ENCODE measurements at regions not wholly inside any gene's neighbourhood (a gene's known extent, or its start where the extent isn't known, plus 50 kb on each side); places are given as distances from the start of the nearest gene placed in this dataset.
"Not testable (repeated sequence)": the region's sequence is repeated elsewhere in the genome, so short reads cannot be mapped to it uniquely, and the experiment has no call there.

GRCh38 chr10:4395731-4396130 is 430.3 kb upstream of the AKR1E2 start:
- Mint-ChIP-seq H3K27ac (no peak overlapping the region), H3K9me3 (ENCODE audit: insufficient read depth) (no peaks in the 10 kb centered on the region), H3K27me3 (no peaks in the 10 kb centered on the region), H3K4me1 (no peaks in the 10 kb centered on the region), H3K4me3 (no peak overlapping the region)
- H3K4me2 ChIP-seq (replicated peaks; ENCODE audit: low read depth, low read length, poor library complexity, severe bottlenecking) = no peak overlapping the region
- H3K27ac ChIP-seq (ENCODE audit: low read length in 2 of 2) = no peak overlapping the region
- intact Hi-C loops (cut with micrococcal nuclease) = no loop called here
- CTCF ChIA-PET = no interaction called here
- no peaks in the 10 kb centered on the region for H3K36me3 ChIP-seq (replicated peaks in 1 of 2; ENCODE audit: control extremely low read depth in 1 of 2, control insufficient read depth in 1 of 2, extremely low read depth in 1 of 2, insufficient read depth in 2 of 2, low read length in 1 of 2)
- no peak for TF ChIP-seq EZH2 (IDR thresholded peaks at IDR 0.05; ENCODE audit: borderline replicate concordance, insufficient read depth, low read depth, low read length, poor library complexity, severe bottlenecking)
- TF ChIP-seq, protein P1, sequence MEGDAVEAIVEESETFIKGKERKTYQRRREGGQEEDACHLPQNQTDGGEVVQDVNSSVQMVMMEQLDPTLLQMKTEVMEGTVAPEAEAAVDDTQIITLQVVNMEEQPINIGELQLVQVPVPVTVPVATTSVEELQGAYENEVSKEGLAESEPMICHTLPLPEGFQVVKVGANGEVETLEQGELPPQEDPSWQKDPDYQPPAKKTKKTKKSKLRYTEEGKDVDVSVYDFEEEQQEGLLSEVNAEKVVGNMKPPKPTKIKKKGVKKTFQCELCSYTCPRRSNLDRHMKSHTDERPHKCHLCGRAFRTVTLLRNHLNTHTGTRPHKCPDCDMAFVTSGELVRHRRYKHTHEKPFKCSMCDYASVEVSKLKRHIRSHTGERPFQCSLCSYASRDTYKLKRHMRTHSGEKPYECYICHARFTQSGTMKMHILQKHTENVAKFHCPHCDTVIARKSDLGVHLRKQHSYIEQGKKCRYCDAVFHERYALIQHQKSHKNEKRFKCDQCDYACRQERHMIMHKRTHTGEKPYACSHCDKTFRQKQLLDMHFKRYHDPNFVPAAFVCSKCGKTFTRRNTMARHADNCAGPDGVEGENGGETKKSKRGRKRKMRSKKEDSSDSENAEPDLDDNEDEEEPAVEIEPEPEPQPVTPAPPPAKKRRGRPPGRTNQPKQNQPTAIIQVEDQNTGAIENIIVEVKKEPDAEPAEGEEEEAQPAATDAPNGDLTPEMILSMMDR (IDR thresholded peaks at IDR 0.05) = no peak
- POLR2A ChIA-PET = no interaction called here
- H3K27me3 ChIP-seq (replicated peaks in 1 of 4; ENCODE audit: control extremely low read depth in 1 of 4, control insufficient read depth in 3 of 4, insufficient read depth in 4 of 4, low read length in 3 of 4) = no peaks in the 10 kb centered on the region
- ATAC-seq (ENCODE audit: low read depth) = no peak
- no peak overlapping the region for H3K9ac ChIP-seq (ENCODE audit: low read length)
- no peaks in the 10 kb centered on the region for H3K4me1 ChIP-seq (ENCODE audit: control insufficient read depth in 2 of 2, insufficient read depth in 2 of 2, low read length in 2 of 2)
- H4K20me1 ChIP-seq (ENCODE audit: control insufficient read depth, insufficient read depth, low read length, poor library complexity, severe bottlenecking) = no peaks in the 10 kb centered on the region
- no peaks in the 10 kb centered on the region for H3K9me3 ChIP-seq (ENCODE audit: control extremely low read depth in 1 of 3, control insufficient read depth in 2 of 3, insufficient read depth in 1 of 3, low read length in 2 of 3)
- no peaks in the 10 kb centered on the region for H3K79me2 ChIP-seq (ENCODE audit: control insufficient read depth, insufficient read depth, low read length)
- H2AFZ ChIP-seq (ENCODE audit: insufficient read depth, low read depth, low read length, poor library complexity, severe bottlenecking) = no peak overlapping the region
- DNase-seq = no peak
- H3K4me3 ChIP-seq (ENCODE audit: control extremely low read depth in 1 of 5, extremely low read depth in 1 of 5, insufficient read depth in 1 of 5, low read depth in 2 of 5, low read length in 4 of 5) = no peak overlapping the region
- 100% methylated on average over 2 of the region's 6 CpGs for WGBS (ENCODE audit: insufficient coverage)

DNA sequence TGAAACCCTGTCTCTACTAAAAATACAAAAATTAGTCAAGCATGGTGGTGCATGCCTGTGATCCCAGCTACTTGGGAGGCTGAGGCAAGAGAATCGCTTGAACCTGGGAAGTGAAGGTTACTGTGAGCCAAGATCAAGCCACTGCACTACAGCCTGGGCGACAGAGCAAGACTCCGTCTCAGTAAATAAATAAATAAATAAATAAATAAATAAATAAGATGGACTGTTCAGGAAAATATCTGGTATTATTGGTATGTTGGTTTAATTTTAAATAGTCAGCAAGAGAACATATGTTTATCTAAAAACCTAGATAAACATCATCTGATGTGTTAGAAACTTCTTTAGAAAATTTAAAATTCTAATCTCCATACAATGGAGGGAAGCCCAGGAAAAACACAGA is 431.6 kb upstream of the AKR1E2 start:
- H3K79me2 ChIP-seq (ENCODE audit: control insufficient read depth, insufficient read depth, low read length); H3K4me3 Mint-ChIP-seq; H3K27me3 ChIP-seq (replicated peaks in 1 of 4; ENCODE audit: control extremely low read depth in 1 of 4, control insufficient read depth in 3 of 4, insufficient read depth in 4 of 4, low read length in 3 of 4); CTCF ChIA-PET; H3K9ac ChIP-seq (ENCODE audit: low read length); H3K4me3 ChIP-seq (ENCODE audit: control extremely low read depth in 1 of 5, extremely low read depth in 1 of 5, insufficient read depth in 1 of 5, low read depth in 2 of 5, low read length in 4 of 5); H3K4me2 ChIP-seq (replicated peaks; ENCODE audit: low read depth, low read length, poor library complexity, severe bottlenecking); H3K4me1 Mint-ChIP-seq; H2AFZ ChIP-seq (ENCODE audit: insufficient read depth, low read depth, low read length, poor library complexity, severe bottlenecking); H3K9me3 Mint-ChIP-seq (ENCODE audit: insufficient read depth); H3K4me1 ChIP-seq (ENCODE audit: control insufficient read depth in 2 of 2, insufficient read depth in 2 of 2, low read length in 2 of 2); H3K27ac ChIP-seq (ENCODE audit: low read length in 2 of 2); ATAC-seq (ENCODE audit: low read depth); H4K20me1 ChIP-seq (ENCODE audit: control insufficient read depth, insufficient read depth, low read length, poor library complexity, severe bottlenecking); H3K27me3 Mint-ChIP-seq; H3K36me3 ChIP-seq (replicated peaks in 1 of 2; ENCODE audit: control extremely low read depth in 1 of 2, control insufficient read depth in 1 of 2, extremely low read depth in 1 of 2, insufficient read depth in 2 of 2, low read length in 1 of 2); DNase-seq; POLR2A ChIA-PET; H3K9me3 ChIP-seq (ENCODE audit: control extremely low read depth in 1 of 3, control insufficient read depth in 2 of 3, insufficient read depth in 1 of 3, low read length in 2 of 3); intact Hi-C loops (cut with micrococcal nuclease); H3K27ac Mint-ChIP-seq: not testable (repeated sequence)
- no CpG with 5 or more reads among the region's 3 CpGs for WGBS (ENCODE audit: insufficient coverage)

All from B cell (primary cell).